ENCODE measurements at regions not wholly inside any gene's neighbourhood (a gene's known extent, or its start where the extent isn't known, plus 50 kb on each side); places are given as distances from the start of the nearest gene placed in this dataset.

GRCh38 chr5:176740702-176741496, 69.5 kb upstream of the UNC5A start:
- TF ChIP-seq EP300 (IDR thresholded peaks at IDR 0.05; ENCODE audit: borderline replicate concordance) (no peak), USF1 (IDR thresholded peaks at IDR 0.05) (no peak), RAD21 (IDR thresholded peaks at IDR 0.05; ENCODE audit: low read depth) (no peak), CEBPB (IDR thresholded peaks at IDR 0.05) (no peak), ZBTB7A (IDR thresholded peaks at IDR 0.05; ENCODE audit: low read depth) (no peak), EGR1 (IDR thresholded peaks at IDR 0.05) (no peak), TEAD4 (IDR thresholded peaks at IDR 0.05) (no peak), TCF12 (IDR thresholded peaks at IDR 0.05; ENCODE audit: low read depth) (no peak), FOXM1 (IDR thresholded peaks at IDR 0.05; ENCODE audit: borderline replicate concordance, low read depth) (no peak), CREB1 (IDR thresholded peaks at IDR 0.05; ENCODE audit: low read depth) (no peak), TAF1 (IDR thresholded peaks at IDR 0.05; ENCODE audit: low read depth) (no peak), YY1 (IDR thresholded peaks at IDR 0.05; ENCODE audit: low read depth) (no peak), NFIC (IDR thresholded peaks at IDR 0.05) (no peak)

- no peak for TF ChIP-seq CREB1 (IDR thresholded peaks at IDR 0.05; ENCODE audit: low read depth)
- no peak for TF ChIP-seq MAX (IDR thresholded peaks at IDR 0.05)
- TF ChIP-seq FOXM1 (IDR thresholded peaks at IDR 0.05; ENCODE audit: borderline replicate concordance, low read depth), result no peak
- no peak for TF ChIP-seq YY1 (IDR thresholded peaks at IDR 0.05; ENCODE audit: low read depth)
- TF ChIP-seq ZBTB7A (IDR thresholded peaks at IDR 0.05; ENCODE audit: low read depth), result no peak
- no peak for TF ChIP-seq CEBPB (IDR thresholded peaks at IDR 0.05)
- no peak for TF ChIP-seq TEAD4 (IDR thresholded peaks at IDR 0.05)
- TF ChIP-seq EP300 (IDR thresholded peaks at IDR 0.05; ENCODE audit: borderline replicate concordance), result no peak
- TF ChIP-seq TAF1 (IDR thresholded peaks at IDR 0.05; ENCODE audit: low read depth), result no peak
- no peak for TF ChIP-seq TCF12 (IDR thresholded peaks at IDR 0.05; ENCODE audit: low read depth)
- no peak for TF ChIP-seq RAD21 (IDR thresholded peaks at IDR 0.05; ENCODE audit: low read depth)
- TF ChIP-seq USF1 (IDR thresholded peaks at IDR 0.05), result no peak
- TF ChIP-seq EGR1 (IDR thresholded peaks at IDR 0.05), result no peak
- no peak for TF ChIP-seq NFIC (IDR thresholded peaks at IDR 0.05)
- no peak for TF ChIP-seq REST (IDR thresholded peaks at IDR 0.05; ENCODE audit: low read depth)
Measured at GRCh38 chr5:176741561-176742211, 68.7 kb upstream of the UNC5A start.

- TF ChIP-seq MAX (IDR thresholded peaks at IDR 0.05) (no peak), EP300 (IDR thresholded peaks at IDR 0.05; ENCODE audit: borderline replicate concordance) (no peak), YY1 (IDR thresholded peaks at IDR 0.05; ENCODE audit: low read depth) (no peak), REST (IDR thresholded peaks at IDR 0.05; ENCODE audit: low read depth) (no peak), TCF12 (IDR thresholded peaks at IDR 0.05; ENCODE audit: low read depth) (no peak), CREB1 (IDR thresholded peaks at IDR 0.05; ENCODE audit: low read depth) (no peak), FOXM1 (IDR thresholded peaks at IDR 0.05; ENCODE audit: borderline replicate concordance, low read depth) (no peak), EGR1 (IDR thresholded peaks at IDR 0.05) (no peak), TAF1 (IDR thresholded peaks at IDR 0.05; ENCODE audit: low read depth) (no peak), RAD21 (IDR thresholded peaks at IDR 0.05; ENCODE audit: low read depth) (no peak), USF1 (IDR thresholded peaks at IDR 0.05) (no peak), NFIC (IDR thresholded peaks at IDR 0.05) (no peak), TEAD4 (IDR thresholded peaks at IDR 0.05) (no peak), ZBTB7A (IDR thresholded peaks at IDR 0.05; ENCODE audit: low read depth) (no peak), CEBPB (IDR thresholded peaks at IDR 0.05) (no peak)
Measured at GRCh38 chr5:176742246-176743105, 67.9 kb upstream of the UNC5A start.

Measured in Ishikawa (cell line).